PFSK-1 (cell line): ENCODE measurements at regions not wholly inside any gene's neighbourhood (a gene's known extent, or its start where the extent isn't known, plus 50 kb on each side); places are given as distances from the start of the nearest gene placed in this dataset.

ENCODE experiments used
- FOXP2 ChIP-seq: optimal IDR thresholded peaks from 2 replicates; pipeline ENCODE3; 2011; ENCODE audit warnings: borderline replicate concordance, control low read depth, inconsistent platforms; ENCODE audit not compliant: insufficient read depth; ENCODE audit errors: extremely low read length, extremely low read depth
- POLR2AphosphoS5 ChIP-seq: IDR thresholded peaks from 2 replicates; pipeline ENCODE4 v1.6.1; 2012; ENCODE audit warnings: low read depth, mild to moderate bottlenecking, control low read depth, low read length, moderate library complexity
- REST ChIP-seq, 2 experiments: IDR thresholded peaks; 2 replicates each; pipeline versions ENCODE4 v1.6.1 to v1.8.0; 2011 to 2012; ENCODE audit warnings: low read depth in 2 of 2, low read length in 2 of 2, control low read depth in 1 of 2, inconsistent platforms in 1 of 2, mild to moderate bottlenecking in 1 of 2, moderate library complexity in 1 of 2; ENCODE audit not compliant: insufficient read depth in 1 of 2
- SIN3A ChIP-seq: IDR thresholded peaks from 2 replicates; pipeline ENCODE4 v1.6.1; 2012; ENCODE audit warnings: mild to moderate bottlenecking, low read length, moderate library complexity, borderline replicate concordance; ENCODE audit not compliant: insufficient read depth
- TAF1 ChIP-seq: IDR thresholded peaks from 2 replicates; pipeline ENCODE4 v1.6.1; 2012; ENCODE audit warnings: low read length, control low read depth, borderline replicate concordance; ENCODE audit not compliant: insufficient read depth

DNA sequence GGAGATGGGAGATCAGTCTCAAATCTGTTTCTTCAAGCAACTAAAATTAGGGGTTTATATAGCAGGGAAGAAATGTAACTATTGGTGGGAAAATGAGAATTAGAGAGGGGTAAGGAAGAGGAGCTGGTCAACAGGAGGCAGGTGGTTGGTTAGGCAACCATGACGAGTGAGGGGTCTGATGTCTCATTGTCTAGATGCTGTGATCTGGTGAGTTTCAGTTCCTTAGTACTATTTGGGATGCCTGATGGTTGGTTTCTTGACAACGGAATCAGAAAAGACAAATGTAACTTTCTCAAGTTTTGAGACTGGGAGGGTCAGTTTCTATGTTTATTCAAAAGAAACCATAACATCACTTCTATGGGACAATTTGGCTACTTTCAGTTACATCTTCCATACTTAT is 415.3 kb upstream of the C16orf82 start:
- TF ChIP-seq TAF1: no peak
- no peak for TF ChIP-seq POLR2AphosphoS5
- TF ChIP-seq FOXP2: no peak

DNA sequence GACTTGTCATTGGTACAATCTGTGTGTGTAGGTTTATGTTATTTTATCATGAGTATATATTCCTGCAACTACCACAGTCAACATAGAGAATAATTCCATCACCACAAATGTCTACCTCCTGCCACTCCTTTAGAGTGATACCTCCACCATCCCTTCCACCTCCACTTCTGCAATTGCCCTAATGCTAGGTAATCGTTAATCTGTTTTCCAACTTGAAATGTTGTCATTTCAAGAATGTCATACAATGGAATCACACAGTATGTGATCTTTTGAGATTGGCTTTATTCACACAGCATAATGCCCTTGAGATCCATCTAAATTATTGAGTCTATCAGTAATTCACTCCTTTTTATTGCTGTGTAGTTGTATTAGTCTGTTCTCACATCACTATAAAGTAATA is 414.8 kb upstream of the C16orf82 start:
- TF ChIP-seq FOXP2 (no peak), POLR2AphosphoS5 (no peak), TAF1 (no peak), SIN3A (no peak), REST (IDR thresholded peaks at IDR 0.05; ENCODE audit: insufficient read depth in 1 of 2, low read depth in 2 of 2, low read length in 2 of 2) (no peak)

DNA sequence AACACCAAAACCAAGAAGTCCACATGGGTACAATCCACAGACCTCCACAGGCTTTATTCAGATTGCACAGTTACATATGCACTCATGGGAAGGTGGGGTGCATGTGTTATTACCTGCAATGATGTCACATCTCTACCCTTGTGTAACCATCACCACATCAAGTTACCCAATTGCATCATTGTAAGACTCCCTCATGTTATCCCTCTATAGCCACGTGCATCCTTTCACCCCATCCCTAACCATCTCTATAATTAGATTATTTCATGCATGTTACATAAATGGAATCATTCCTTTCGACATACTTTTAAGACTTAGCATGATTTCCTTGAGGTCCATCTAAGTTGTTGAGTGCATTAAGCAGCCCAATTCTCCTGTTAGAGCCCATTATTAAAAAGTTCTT is 408.2 kb upstream of the C16orf82 start:
- TF ChIP-seq REST (IDR thresholded peaks at IDR 0.05; ENCODE audit: insufficient read depth in 1 of 2, low read depth in 2 of 2, low read length in 2 of 2): no peak

GRCh38 chr16:26658915-26659314 is 407.8 kb upstream of the C16orf82 start:
- TF ChIP-seq REST (IDR thresholded peaks at IDR 0.05; ENCODE audit: insufficient read depth in 1 of 2, low read depth in 2 of 2, low read length in 2 of 2) (no peak), POLR2AphosphoS5 (no peak), TAF1 (no peak), SIN3A (no peak), FOXP2 (no peak)

DNA sequence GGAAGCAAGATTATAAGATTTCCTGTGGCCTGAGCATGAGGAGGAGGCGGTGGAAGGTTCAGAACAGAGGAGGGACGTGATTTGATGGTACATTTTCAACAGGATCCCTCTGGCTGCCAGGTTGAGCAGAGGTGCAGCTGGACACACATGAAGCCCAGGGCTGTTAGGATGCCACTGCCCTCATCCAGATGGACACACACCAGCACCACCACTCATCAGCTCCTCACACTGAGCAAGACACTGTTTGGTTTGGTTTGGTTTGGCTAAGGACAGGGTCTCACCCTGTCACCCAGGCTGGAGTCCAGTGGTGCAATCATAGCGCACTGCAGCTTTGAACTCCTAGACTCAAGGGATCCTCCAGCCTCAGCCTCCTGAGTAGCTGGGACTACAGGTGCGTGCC is 402.6 kb upstream of the C16orf82 start:
- TF ChIP-seq FOXP2: no peak
- TF ChIP-seq SIN3A: no peak
- no peak for TF ChIP-seq POLR2AphosphoS5
- TF ChIP-seq TAF1: no peak
- no peak for TF ChIP-seq REST (IDR thresholded peaks at IDR 0.05; ENCODE audit: insufficient read depth in 1 of 2, low read depth in 2 of 2, low read length in 2 of 2)
